Loucy (cell line): ENCODE measurements at regions not wholly inside any gene's neighbourhood (a gene's known extent, or its start where the extent isn't known, plus 50 kb on each side); places are given as distances from the start of the nearest gene placed in this dataset.

Source experiments
- CTCF ChIP-seq: fragments of 200-600 bp; sonication (generic); conservative IDR thresholded peaks from 2 replicates; pipeline ENCODE4 v1.5.1; 2014; ENCODE audit warnings: mild to moderate bottlenecking, antibody characterized with exemption, low read length
- EZH2phosphoT487 ChIP-seq: fragments of 200-600 bp; IDR thresholded peaks from 2 replicates; pipeline ENCODE4 v1.6.1; 2018; ENCODE audit warnings: antibody characterized with exemption, mild to moderate bottlenecking, moderate library complexity, borderline replicate concordance

- no peak for TF ChIP-seq CTCF
- TF ChIP-seq EZH2phosphoT487 = no peak
These were observed 67.8 kb upstream of the ARHGEF7 start for GRCh38 chr13:111047326-111047725.
